ENCODE measurements at regions not wholly inside any gene's neighbourhood (a gene's known extent, or its start where the extent isn't known, plus 50 kb on each side); places are given as distances from the start of the nearest gene placed in this dataset.

- H3K79me2 ChIP-seq (ENCODE audit: control insufficient read depth in 1 of 2, insufficient read depth in 2 of 2, low read length in 2 of 2): no peaks in the 10 kb centered on the region
- no peak overlapping the region for H2AFZ ChIP-seq (ENCODE audit: low read length)
- no peak overlapping the region for H2BK20ac ChIP-seq (ENCODE audit: low read length)
- no peaks in the 10 kb centered on the region for H3K36me3 ChIP-seq (ENCODE audit: control insufficient read depth in 2 of 4, insufficient read depth in 4 of 4, low read length in 3 of 4)
- H3K14ac ChIP-seq (ENCODE audit: insufficient read length): no peak overlapping the region
- no peaks in the 10 kb centered on the region for H3K4me1 ChIP-seq (replicated peaks in 1 of 4; ENCODE audit: control insufficient read depth in 3 of 4, insufficient read depth in 4 of 4, low read length in 3 of 4)
- TF ChIP-seq EGR1 (IDR thresholded peaks at IDR 0.05; ENCODE audit: borderline replicate concordance, low read depth, low read length) (no peak), BCL11A (IDR thresholded peaks at IDR 0.05; ENCODE audit: low read depth in 2 of 2, low read length in 2 of 2) (no peak), SP4 (IDR thresholded peaks at IDR 0.05; ENCODE audit: low read length) (no peak), TBP (IDR thresholded peaks at IDR 0.05; ENCODE audit: low read depth, low read length) (no peak), GTF2F1 (IDR thresholded peaks at IDR 0.05; ENCODE audit: borderline replicate concordance, low read depth, low read length) (no peak), YY1 (IDR thresholded peaks at IDR 0.05; ENCODE audit: low read depth, low read length) (no peak), EP300 (IDR thresholded peaks at IDR 0.05; ENCODE audit: borderline replicate concordance in 1 of 2, low read depth in 2 of 2, low read length in 2 of 2) (no peak), RXRA (IDR thresholded peaks at IDR 0.05; ENCODE audit: insufficient read depth, low read depth, low read length) (no peak), POLR2A (IDR thresholded peaks at IDR 0.05; ENCODE audit: control extremely low read depth in 1 of 2, low read depth in 2 of 2, low read length in 2 of 2) (no peak), KDM1A (IDR thresholded peaks at IDR 0.05; ENCODE audit: borderline replicate concordance, low read length) (no peak), TAF7 (optimal IDR thresholded peaks at IDR 0.05; ENCODE audit: borderline replicate concordance, low read depth, low read length) (no peak), SIX5 (IDR thresholded peaks at IDR 0.05; ENCODE audit: low read depth, low read length) (no peak), EZH2 (IDR thresholded peaks at IDR 0.05; ENCODE audit: low read depth, low read length, severe bottlenecking) (no peak), SP1 (IDR thresholded peaks at IDR 0.05; ENCODE audit: low read depth, low read length) (no peak), KDM5A (IDR thresholded peaks at IDR 0.05; ENCODE audit: low read length) (no peak)
- no peak overlapping the region for H3K4me2 ChIP-seq (ENCODE audit: insufficient read depth in 1 of 2, low read depth in 2 of 2, low read length in 2 of 2)
- H3K9me3 ChIP-seq (ENCODE audit: insufficient read depth in 2 of 2, low read depth in 1 of 2, low read length in 1 of 2): no peaks in the 10 kb centered on the region
- ChIA-PET POLR2A (ENCODE audit: partially characterized antibody) (no interaction called here), CTCF (ENCODE audit: partially characterized antibody) (no interaction called here)
- H2BK15ac ChIP-seq (ENCODE audit: low read length): no peak overlapping the region
- WGBS, 2 experiments (ENCODE audit: extremely low coverage in 1 of 2, insufficient coverage in 1 of 2, insufficient read length in 1 of 2, insufficient replicate concordance in 2 of 2, low coverage in 1 of 2, low lambda C conversion rate in 2 of 2, missing lambda C conversion rate in 1 of 2): 84% methylated on average over 1 of the region's 1 CpG; no CpG with 5 or more reads in 1 of the 2 experiments
- H2BK5ac ChIP-seq (ENCODE audit: low read depth, low read length): no peak overlapping the region
- H3K27ac ChIP-seq (ENCODE audit: low read depth, low read length): no peak overlapping the region
- no peak overlapping the region for H3K23ac ChIP-seq (ENCODE audit: insufficient read length)
- H2BK120ac ChIP-seq (replicated peaks; ENCODE audit: low read depth, low read length): no peak overlapping the region
- no peak overlapping the region for H3K4me3 ChIP-seq (ENCODE audit: extremely low read depth in 1 of 4, insufficient read depth in 2 of 4, low read depth in 3 of 4, low read length in 4 of 4)
- H2BK12ac ChIP-seq (ENCODE audit: low read depth, low read length): no peak overlapping the region
- FAIRE-seq (no peak), DNase-seq (ENCODE audit: low read depth in 1 of 2, low spot score in 2 of 2) (no peak)
- H3K4ac ChIP-seq (replicated peaks; ENCODE audit: insufficient read length, low read depth, low read length): no peak overlapping the region
- no peak overlapping the region for H3K18ac ChIP-seq (ENCODE audit: extremely low read depth, low read length)
- no peak overlapping the region for H3K56ac ChIP-seq (replicated peaks; ENCODE audit: insufficient read length, low read depth, low read length)
- no peak overlapping the region for H4K91ac ChIP-seq (replicated peaks; ENCODE audit: insufficient read length, low read length)
- H2AK5ac ChIP-seq (ENCODE audit: low read depth, low read length): no peak overlapping the region
- H3K79me1 ChIP-seq (ENCODE audit: low read depth, low read length): no peaks in the 10 kb centered on the region
- H4K8ac ChIP-seq (ENCODE audit: extremely low read depth, insufficient read depth, low read length): no peak overlapping the region
- no peaks in the 10 kb centered on the region for H3K23me2 ChIP-seq (ENCODE audit: low read depth, low read length)
- H3K9ac ChIP-seq (replicated peaks in 1 of 4; ENCODE audit: extremely low read depth in 1 of 4, low read depth in 3 of 4, low read length in 3 of 4): no peak overlapping the region
- no peaks in the 10 kb centered on the region for H4K20me1 ChIP-seq (replicated peaks in 1 of 2; ENCODE audit: control insufficient read depth in 1 of 2, insufficient read depth in 2 of 2, low read length in 2 of 2)
- no peaks in the 10 kb centered on the region for H3K27me3 ChIP-seq (replicated peaks in 1 of 4; ENCODE audit: control insufficient read depth in 3 of 4, extremely low read depth in 1 of 4, insufficient read depth in 3 of 4, low read length in 3 of 4)
- no peak overlapping the region for H4K5ac ChIP-seq (ENCODE audit: insufficient read length, low read depth, low read length)
Measured at GRCh38 chr18:56196495-56197225, 441.7 kb downstream of the TXNL1 start.

Measured in H1 (cell line).